GM10266 (cell line): ENCODE measurements at regions not wholly inside any gene's neighbourhood (a gene's known extent, or its start where the extent isn't known, plus 50 kb on each side); places are given as distances from the start of the nearest gene placed in this dataset.

Experiments used
- DNase-seq: peaks from one replicate; pipeline ENCODE4 v3.0.0; 2012; ENCODE audit errors: extremely low spot score
- TF ChIP-seq, protein P1 (sequence below): IDR thresholded peaks from 2 replicates; pipeline ENCODE4 v1.5.1; 2012; ENCODE audit warnings: mild to moderate bottlenecking, low read depth; ENCODE audit not compliant: control insufficient read depth, insufficient read depth; ENCODE audit errors: missing control alignments

DNA sequence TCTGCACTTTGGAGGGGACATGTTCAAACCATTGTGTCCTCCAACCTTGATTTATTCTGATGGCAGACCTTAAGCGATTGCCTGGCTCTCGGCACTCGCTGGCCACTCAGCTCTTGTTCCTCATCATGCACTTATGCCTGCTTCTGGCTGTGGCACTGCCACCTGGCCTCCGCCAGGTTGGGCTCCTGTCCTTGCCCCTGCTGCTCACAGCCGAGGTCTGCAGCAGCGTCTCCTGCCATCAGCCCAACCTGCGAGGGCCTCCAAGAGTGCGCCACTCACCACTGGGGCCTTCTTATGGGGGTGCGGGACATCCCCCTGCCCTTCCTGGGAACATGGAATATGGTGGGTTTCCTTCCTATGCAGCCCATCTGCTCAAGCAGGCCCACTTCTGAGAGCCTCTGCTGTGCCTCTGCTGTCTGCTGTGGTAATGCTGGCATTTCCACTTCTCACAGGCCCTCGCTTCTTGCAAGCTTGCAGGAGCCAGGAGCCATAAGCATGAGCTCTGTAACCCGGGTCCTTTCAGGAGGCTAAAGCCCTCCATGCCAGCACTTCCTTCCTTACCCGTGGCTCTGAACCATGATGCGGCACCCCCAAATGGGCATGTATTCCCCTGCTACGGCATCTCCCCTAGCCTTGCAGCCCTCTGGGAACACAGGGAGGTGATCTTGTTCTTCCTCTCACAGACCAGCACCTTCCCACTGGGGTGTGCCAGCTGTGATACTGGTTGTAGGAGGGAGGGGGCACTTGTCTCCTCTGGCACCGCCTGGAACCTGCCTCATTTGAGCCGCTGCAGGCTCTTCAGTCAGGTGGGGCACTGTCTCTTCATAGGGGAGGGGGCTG is 58.6 kb upstream of the HS6ST1 start:
- DNase-seq: no peak
- TF ChIP-seq, protein P1, sequence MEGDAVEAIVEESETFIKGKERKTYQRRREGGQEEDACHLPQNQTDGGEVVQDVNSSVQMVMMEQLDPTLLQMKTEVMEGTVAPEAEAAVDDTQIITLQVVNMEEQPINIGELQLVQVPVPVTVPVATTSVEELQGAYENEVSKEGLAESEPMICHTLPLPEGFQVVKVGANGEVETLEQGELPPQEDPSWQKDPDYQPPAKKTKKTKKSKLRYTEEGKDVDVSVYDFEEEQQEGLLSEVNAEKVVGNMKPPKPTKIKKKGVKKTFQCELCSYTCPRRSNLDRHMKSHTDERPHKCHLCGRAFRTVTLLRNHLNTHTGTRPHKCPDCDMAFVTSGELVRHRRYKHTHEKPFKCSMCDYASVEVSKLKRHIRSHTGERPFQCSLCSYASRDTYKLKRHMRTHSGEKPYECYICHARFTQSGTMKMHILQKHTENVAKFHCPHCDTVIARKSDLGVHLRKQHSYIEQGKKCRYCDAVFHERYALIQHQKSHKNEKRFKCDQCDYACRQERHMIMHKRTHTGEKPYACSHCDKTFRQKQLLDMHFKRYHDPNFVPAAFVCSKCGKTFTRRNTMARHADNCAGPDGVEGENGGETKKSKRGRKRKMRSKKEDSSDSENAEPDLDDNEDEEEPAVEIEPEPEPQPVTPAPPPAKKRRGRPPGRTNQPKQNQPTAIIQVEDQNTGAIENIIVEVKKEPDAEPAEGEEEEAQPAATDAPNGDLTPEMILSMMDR: no peak

DNA sequence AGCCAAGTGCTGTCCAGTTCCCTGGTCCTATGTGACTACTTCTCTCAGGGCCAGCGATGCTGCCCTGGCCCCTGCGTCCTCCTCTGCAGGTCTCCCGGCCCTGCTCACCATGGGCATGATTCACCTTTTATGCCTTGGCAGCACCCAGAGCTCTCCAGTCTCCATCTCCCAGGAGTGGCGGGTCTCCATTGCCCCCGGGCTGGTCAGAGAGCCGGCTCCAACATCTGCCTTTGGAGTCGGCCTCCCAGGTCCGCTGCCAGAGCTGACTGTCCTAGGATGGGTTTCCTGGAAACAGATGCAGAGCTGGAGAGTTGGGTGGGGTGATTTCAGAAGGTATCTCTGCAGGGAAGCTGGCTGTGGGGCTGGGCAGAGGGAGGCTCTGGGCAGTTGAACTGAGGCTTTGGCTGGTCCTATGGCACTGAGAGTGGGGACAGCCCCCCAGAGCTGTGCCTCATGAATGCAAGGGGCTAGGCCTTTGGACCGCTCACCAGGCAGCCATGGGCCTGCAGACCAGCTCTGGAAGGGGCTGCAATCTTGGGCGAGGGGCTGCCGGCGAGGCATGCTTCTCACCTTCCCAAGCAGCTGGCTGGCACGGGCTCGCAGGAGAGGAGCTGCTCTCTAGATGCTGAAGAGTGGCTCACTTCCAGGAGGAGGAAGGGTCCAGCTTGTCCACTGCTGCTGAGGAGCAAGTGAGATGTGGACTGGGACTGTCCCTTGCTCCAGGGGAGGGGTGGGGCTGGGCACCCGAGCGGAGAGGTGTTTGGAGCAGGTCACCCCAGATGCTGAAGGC is 59.8 kb upstream of the HS6ST1 start:
- TF ChIP-seq, protein P1: no peak
- DNase-seq: no peak

DNA sequence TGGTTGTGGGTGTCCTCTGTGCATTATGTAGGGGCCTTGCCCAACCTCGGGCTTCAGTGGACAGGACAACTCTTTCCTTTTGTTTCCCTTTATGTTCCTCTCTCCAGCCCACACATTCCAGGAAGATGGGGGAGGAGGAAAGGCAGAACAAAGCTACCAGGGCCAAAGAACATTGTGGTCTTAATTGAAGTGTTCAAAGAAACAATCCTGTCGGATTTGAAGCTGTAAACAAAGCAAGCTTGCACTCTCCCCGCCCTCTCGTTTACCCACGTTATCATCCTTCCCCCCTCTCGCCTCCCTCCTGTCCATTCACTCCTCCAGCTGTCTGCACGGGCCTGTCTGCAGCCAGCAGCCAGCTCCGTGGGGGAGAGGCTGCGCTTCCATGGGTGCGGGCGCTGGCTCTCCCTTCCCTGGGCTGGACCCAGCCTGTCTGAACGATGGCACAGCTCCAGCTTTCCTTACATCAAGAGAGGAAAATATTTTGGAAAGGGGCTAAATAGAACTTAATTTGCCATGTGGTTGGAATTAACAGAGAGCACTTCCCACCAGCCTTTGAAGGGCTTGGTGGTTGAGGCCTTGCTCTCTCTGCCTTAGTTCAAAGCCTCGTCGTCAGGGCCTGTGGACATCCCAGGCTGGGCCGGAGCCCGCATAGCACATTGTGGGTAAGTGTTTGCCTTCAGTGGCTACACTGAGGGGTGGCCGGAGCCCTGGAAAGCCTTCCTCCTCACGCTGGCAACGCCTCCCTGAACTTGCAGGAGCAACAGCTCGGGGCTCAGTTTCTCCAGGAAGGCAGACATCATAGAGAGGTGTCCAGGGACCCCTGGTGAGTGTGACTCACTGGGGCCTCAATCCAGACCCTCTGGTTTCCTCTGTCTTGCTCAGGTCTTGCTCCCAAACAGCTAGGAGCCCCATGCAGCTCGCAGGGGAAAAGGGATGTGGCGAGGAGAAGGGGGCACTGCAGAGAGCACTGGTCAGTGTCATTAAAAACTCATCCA is 60.6 kb upstream of the HS6ST1 start:
- no peak for DNase-seq
- TF ChIP-seq, protein P1: no peak

DNA sequence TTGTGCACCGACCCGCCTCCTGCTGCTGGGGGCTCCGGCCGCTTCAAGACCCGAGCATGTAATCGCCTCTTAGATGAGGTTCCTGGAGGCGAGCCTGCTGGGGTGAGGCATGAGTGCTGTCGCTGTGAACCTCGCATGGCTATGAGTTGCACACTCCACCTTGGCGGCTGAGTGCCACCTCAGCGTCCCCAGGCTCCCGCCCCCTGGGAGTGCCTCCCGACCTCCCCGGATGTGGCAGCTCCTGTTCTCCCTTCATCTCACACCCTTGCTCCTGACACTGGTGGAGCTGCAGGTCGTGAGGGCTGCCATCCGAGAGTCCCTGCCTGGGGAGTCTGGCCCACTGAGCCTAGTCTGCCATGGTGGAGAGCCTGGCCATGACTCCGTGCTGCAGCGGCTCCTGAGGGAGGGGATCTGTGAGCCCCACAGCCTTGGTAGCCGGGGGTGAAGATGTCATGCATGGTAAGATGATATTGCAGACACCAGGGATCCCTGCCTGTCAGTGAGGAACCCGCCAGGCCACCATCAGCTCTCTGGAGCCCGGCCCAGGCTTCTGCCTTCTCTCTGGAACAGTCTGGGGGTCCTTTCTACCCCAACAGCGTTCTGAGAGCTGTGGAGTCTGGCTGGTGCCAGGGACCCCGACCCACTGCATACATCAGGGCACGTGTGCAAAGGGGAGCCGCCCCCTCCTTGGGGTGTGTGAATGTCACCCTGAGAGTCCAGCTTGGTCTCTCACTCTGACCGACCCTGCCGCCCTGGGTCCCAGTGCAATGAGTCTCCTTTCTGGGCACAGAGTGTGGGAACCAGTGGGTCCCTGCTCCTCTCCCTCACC is 61.6 kb upstream of the HS6ST1 start:
- no peak for DNase-seq
- TF ChIP-seq, protein P1: no peak

- TF ChIP-seq, protein P1: no peak
- no peak for DNase-seq
Measured at GRCh38 chr2:128380961-128381938, 62.6 kb upstream of the HS6ST1 start.

- no peak for DNase-seq
- TF ChIP-seq, protein P1: no peak
Measured at GRCh38 chr2:128384446-128384845, 65.8 kb upstream of the HS6ST1 start.
